ENCODE measurements at regions not wholly inside any gene's neighbourhood (a gene's known extent, or its start where the extent isn't known, plus 50 kb on each side); places are given as distances from the start of the nearest gene placed in this dataset.

DNA sequence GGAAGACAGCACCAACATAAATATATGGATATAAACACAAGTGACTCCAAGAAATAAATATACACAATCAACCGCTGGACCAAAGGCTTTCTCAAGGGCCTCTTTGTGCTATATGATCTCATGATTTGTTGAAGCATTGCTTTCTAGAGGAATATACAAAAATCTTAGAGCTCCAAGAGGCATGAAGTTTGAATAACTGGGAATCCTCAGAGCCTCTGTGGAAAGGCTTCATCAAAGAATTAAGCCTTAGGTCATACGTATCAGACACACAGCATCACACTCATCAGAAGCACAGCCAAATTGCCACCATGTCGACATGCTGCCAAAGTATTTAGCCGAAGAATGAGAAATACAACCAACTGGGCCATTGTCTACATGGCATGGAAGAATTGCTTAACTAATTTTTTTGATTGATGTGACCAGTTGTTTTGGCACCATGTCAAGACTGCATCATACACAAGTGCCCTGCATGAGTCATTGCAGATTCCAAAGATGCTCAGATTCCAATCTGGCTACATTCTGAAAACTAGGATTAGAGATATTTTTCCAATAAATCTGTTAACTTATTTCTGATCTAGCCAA is 860.6 kb upstream of the ZEB2 start:
- TF ChIP-seq, protein P1, sequence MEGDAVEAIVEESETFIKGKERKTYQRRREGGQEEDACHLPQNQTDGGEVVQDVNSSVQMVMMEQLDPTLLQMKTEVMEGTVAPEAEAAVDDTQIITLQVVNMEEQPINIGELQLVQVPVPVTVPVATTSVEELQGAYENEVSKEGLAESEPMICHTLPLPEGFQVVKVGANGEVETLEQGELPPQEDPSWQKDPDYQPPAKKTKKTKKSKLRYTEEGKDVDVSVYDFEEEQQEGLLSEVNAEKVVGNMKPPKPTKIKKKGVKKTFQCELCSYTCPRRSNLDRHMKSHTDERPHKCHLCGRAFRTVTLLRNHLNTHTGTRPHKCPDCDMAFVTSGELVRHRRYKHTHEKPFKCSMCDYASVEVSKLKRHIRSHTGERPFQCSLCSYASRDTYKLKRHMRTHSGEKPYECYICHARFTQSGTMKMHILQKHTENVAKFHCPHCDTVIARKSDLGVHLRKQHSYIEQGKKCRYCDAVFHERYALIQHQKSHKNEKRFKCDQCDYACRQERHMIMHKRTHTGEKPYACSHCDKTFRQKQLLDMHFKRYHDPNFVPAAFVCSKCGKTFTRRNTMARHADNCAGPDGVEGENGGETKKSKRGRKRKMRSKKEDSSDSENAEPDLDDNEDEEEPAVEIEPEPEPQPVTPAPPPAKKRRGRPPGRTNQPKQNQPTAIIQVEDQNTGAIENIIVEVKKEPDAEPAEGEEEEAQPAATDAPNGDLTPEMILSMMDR (IDR thresholded peaks at IDR 0.05), result no peak
- TF ChIP-seq, protein P2, sequence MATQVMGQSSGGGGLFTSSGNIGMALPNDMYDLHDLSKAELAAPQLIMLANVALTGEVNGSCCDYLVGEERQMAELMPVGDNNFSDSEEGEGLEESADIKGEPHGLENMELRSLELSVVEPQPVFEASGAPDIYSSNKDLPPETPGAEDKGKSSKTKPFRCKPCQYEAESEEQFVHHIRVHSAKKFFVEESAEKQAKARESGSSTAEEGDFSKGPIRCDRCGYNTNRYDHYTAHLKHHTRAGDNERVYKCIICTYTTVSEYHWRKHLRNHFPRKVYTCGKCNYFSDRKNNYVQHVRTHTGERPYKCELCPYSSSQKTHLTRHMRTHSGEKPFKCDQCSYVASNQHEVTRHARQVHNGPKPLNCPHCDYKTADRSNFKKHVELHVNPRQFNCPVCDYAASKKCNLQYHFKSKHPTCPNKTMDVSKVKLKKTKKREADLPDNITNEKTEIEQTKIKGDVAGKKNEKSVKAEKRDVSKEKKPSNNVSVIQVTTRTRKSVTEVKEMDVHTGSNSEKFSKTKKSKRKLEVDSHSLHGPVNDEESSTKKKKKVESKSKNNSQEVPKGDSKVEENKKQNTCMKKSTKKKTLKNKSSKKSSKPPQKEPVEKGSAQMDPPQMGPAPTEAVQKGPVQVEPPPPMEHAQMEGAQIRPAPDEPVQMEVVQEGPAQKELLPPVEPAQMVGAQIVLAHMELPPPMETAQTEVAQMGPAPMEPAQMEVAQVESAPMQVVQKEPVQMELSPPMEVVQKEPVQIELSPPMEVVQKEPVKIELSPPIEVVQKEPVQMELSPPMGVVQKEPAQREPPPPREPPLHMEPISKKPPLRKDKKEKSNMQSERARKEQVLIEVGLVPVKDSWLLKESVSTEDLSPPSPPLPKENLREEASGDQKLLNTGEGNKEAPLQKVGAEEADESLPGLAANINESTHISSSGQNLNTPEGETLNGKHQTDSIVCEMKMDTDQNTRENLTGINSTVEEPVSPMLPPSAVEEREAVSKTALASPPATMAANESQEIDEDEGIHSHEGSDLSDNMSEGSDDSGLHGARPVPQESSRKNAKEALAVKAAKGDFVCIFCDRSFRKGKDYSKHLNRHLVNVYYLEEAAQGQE (IDR thresholded peaks at IDR 0.05; ENCODE audit: insufficient read depth in 1 of 2, low read depth in 2 of 2, low read length in 1 of 2), result no peak
- TF ChIP-seq POLR2AphosphoS5 (IDR thresholded peaks at IDR 0.05; ENCODE audit: low read depth, low read length), result no peak
